ENCODE measurements at regions not wholly inside any gene's neighbourhood (a gene's known extent, or its start where the extent isn't known, plus 50 kb on each side); places are given as distances from the start of the nearest gene placed in this dataset.
"Not testable (repeated sequence)": the region's sequence is repeated elsewhere in the genome, so short reads cannot be mapped to it uniquely, and the experiment has no call there.

DNA sequence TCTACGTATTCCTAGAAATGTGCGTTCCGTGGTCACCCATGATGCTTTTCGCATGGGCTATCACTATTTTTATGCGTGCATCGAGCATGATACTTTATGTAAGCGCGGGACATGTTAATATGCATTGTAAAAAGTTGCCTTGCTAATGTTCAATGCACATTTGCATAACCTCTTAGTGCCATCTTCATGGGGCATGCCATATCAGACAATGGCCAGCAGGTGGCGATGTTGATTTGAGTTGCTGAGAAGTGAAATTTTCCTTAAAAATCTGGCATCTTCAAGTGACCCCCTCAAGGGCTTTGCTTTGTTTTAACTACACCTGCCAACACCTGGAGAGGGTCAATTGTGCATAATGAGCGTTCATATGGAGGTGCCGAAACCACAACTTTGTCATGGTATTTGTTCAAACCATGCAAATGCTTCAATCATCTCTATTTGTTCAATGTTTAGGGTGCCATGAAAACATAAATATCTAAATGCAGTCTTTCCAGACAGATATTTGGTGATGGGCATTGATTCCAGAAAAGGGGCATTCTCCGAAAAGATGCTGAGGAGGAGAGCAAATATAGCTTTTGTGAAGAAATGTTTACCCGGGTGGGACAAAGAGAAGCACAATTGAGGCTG lies 833.9 kb upstream of the PRKX start:
- peak; percentile 32 for DNase-seq (ENCODE audit: low spot score)

DNA sequence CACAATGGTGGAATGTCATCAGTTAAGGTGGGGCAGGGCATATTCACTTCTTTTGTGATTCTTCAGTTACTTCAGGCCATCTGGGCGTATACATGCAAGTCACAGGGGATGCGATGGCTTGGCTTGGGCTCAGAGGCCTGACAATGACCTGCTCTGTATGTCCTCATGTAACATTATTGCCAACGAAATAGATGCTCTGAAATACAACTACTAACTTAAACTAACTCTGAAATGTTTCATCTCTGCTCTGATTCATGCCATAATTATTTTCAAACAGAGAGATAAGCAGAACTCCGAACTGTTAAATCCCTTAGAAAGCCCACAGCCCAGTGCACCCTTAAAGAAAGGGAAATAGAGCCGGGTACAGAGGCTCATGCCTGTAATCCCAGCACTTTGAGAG lies 832.7 kb upstream of the PRKX start:
- not testable (repeated sequence) for DNase-seq (ENCODE audit: low spot score)

DNA sequence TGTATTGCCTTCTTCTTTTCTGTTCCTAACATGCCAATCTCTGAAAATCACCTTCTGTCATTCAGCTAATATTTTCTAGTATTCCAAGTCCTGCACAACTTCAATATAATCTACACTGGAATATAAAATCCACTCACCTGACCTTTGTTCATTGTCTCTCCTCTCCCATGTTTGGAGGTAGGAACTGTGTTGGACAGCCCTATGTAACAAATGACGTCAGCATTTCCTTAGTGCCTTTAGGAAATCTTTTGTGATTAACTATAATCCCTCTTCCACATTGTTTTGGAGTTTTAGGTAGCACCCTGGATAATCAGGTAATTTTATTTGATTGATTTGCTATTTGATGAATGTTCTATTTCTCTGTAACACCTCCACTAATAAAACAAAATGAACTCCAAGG lies 814.8 kb upstream of the PRKX start:
- DNase-seq (ENCODE audit: low spot score), result no peak

DNA sequence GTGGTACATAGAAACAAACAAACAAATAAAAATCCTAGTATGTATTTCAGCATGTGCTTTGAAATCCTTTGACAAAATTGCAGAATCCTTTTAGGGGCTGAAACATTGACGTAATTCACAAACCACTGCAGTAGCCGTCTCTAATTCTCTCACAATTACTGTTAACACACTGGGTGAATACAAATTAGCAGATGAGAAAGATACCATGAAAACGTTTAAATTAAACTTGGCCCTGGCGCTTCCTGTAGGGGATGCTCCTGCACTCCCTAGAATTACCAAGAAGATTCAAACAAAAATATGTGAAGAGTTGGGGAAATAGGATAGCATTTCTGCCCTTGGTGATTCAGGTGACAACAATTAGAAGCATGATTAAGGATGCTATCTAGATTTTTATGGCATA lies 772.5 kb upstream of the PRKX start:
- DNase-seq (ENCODE audit: low spot score), result no peak

DNA sequence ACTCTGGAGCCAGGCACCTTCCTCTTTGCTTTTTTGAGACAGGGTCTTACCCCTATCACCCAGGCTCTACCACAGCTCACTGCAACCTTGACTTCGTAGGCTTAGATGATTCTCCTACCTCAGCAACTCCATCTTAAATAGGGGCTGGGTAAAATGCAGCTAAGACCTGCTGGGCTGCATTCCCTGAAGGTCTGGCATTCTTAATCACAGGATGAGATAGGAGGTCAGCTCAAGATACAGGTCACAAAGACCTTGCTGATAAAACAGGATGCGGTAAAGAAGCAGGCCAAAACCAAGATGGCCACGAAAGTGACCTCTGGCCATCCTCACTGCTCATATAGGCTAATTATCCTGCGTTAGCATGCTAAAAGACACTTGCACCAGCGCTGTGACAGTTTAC lies 770.8 kb upstream of the PRKX start:
- DNase-seq (ENCODE audit: low spot score), result no peak

DNA sequence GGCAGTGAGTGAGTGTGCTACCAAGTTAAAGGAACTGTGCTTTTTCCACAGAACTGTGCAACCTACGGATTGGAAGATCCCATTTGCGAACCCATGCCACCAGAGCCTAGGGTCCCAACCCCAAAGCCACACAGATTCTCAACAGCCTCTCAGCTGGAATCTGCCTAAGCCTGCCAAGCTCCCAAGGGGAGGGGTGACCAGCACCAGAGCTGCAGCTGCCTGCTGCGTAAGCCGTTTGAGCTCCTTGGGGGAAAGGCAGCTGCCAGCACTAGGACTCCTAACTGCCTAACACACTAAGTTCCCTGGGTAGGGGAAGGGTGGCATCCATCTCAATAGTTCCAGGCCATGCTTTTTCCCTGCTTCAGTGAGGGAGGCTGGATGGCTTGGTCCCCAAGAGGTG lies 738.1 kb upstream of the PRKX start:
- no peak for DNase-seq (ENCODE audit: low spot score)

DNA sequence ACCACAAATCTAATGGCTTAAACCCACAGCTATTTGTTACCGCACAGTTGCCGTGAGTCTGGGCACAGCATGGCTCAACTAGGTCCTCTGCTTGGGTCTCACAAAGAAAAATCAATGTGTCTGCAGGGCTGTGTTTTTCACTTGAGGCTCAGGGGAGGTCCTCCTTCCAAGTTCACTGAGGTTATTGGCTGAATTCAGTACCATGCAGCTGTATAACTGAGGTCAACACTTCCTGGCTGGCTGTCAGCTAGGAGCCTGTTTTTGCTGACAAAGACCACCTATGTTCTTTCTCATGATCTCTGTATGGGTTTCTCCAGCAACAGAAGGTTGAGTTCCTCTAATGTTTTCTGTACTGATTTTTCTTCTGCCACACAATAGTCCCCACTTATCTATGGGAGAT lies 736.7 kb upstream of the PRKX start:
- DNase-seq (ENCODE audit: low spot score), result no peak

DNA sequence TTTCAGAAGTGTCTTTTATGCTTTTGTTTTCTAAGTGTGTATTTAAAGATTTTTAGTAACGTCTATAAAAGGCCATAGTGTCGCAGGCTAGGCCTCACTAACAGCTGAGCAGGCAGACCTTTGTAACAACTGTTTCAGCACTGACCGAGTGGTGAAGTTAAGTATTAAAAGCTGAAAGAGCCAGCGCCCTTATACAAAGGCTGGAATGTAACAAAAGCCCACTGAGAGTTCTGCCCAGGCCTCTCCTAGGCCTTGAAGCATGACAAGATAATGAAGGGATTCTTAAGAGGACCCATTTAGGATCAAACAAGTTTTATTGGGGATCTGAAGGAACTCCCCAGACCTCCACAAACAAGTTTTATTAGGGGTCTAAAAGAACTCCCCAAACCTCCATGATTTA lies 722.5 kb upstream of the PRKX start:
- no peak for DNase-seq (ENCODE audit: low spot score)

DNA sequence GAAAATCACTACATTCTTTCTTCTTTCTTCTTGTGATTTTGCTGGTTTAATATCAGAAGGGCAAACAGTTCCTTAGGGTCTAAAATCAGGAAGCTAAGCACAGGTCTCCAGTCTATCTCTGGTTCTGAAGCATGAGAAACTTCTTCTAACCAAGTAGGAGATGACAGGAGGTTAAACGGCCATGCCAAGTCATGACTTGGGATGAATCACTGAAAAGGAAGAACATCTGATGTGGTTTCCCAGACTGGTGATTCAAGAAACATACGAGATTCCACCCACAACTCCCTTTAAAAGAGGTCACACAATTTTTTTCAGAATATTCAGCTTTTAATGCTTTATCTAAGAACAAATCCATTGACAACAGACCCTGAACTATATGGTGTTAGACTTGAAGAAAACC lies 684.0 kb upstream of the PRKX start:
- no peak for DNase-seq (ENCODE audit: low spot score)

DNA sequence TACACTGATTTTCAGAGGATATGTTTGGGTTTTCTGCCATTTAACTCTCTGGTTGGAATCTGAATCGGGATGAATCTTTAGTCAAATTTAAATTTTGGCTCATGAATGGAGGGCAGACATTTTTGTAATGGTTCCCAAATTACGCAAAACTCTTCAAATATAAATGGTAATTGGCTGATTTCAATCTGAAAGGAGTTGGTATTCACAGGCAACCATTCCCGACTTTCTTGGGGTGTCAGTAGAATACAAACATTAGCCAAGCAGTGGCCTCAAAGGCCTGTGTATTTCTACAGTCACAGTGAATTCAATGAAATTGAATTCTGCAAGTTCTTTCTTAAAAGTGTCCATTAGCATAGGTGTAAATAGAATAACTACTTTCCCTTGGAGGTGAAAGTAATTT lies 668.8 kb upstream of the PRKX start:
- no peak for DNase-seq (ENCODE audit: low spot score)

DNA sequence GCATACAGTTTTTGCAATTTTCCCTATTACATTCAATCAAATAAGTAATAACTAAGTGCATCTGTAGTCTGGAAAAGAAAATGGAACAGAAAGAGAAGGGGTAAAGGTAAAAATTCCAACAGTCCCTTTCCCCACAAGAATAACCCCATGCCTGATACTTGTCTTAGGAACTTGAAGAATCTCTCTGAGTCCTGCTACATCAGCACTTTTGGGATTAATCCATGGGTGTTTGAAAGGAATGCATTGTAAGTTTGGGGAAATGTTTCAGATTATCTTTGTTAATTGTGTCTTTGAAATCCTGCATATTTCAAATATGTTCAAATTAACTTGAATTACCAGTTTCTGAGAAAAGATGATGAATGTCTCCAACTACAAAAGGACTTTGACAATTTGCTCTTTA lies 667.3 kb upstream of the PRKX start:
- DNase-seq (ENCODE audit: low spot score), result no peak

DNA sequence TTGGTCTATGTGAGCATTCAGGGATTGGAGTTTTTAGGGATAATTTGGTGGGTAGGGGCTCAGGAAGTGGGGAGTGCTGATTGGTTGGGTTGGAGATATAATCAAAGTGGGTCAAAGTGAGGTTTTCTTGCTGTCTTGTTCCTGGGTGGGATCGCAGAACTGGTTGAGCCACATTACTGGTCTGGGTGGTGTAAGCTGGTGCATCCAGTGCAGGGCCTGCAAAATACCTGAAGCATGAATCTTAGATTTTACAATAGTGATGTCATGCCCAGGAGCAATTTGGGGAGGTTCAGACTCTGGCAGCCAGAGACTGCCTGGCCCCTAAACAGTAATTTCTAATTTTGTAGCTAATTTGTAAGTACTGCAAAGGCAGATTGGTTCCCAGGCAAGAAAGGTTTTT lies 665.6 kb upstream of the PRKX start:
- no peak for DNase-seq (ENCODE audit: low spot score)

DNA sequence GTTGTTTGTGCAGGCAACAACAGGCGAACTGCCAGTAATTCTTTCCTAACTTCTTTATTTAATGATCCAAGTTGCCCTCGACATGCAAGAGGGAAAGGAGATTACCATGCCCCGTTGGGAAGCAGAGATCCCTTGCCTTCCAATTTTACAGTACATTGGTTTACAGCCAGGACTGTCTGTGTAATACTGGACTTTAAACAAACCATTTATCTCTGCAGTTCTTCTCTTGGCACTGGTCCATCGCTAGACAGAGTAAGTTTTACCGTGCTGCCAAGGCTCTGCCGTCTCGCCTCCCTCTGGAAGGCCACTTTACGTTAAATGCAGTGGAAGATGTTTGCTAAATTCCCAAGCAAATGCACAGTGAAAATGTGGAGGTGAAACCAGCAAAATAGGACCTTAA lies 660.3 kb upstream of the PRKX start:
- no peak for DNase-seq (ENCODE audit: low spot score)

DNA sequence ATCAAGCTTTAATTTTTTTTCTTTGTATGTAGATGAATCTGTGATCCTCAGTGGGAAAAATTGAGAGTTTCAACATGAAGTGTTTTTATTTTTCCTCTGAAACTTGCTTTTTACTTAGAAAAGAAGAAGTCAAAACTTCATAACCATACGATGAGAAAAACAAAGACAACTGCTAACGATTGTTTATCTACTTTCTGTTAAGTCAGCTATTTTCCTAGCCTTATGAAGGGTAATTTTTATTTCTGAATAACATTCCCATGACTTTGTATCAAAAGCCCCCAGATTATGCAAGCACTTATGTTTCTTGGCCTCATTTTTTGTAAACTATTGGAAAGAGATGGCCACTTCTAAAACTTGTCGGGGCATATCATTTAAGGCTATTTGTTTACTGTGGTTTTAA lies 645.1 kb upstream of the PRKX start:
- no peak for DNase-seq (ENCODE audit: low spot score)

DNA sequence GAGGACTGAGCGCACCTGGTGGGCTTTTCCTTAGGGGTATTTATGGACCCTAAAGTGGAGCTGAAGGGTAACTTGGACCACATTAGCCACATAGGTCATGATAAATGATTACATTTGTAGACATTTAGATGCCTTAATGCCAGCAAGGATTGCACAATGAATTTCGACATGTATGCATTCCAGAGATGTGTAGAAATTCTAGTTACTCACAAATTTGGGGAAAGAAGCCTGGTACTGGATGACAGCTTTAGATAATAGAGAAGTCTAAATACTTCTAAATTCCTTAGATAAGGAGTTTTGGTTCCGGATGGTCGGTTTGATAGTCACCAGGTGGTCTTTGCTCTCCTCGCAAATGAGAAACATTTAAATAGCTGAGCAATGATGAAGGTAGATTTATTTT lies 609.5 kb upstream of the PRKX start:
- no peak for DNase-seq (ENCODE audit: low spot score)

DNA sequence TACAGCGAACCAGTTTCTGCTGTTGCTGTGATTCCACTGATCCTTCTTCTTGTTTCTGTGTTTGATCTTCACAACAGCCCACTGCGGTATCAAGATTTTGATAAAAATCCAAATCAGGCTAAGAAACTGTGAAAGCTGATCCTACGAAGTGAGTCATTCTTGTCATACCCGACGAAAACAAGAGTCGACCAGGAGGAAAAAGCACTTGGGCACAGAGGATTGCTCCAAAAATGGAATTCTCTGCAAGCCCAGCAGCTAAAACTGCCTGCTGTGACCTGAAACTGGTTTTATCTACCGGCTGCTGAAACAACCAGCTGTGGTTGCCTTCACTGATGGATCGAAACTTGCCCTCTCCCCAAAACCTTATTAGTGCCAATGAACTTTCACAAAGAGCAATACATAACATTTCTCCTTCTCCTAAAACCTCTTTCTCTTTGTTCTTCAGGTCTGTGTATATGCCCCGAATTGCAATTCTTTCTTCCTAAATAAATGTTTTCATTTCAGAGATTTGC lies 607.0 kb upstream of the PRKX start:
- DNase-seq (ENCODE audit: low spot score), result no peak

DNA sequence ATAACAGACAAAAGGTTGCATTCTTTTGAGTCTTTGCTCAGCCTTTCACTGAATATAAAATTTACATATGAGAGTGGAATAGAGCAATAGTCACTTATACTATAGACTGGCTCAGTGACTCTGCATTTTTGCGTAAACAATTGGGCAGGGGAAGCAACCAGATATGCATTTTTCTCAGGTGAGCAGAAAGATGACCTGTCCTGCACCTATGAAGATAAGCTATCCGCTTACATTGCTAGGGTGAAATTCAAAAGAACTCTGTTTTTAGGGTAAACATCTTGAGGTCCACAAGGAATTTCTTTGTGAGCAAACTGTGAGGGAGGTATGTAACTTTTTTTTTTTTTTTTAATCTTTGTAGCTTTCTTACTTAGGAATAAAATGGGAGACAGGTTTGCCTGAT lies 602.4 kb upstream of the PRKX start:
- no peak for DNase-seq (ENCODE audit: low spot score)

DNA sequence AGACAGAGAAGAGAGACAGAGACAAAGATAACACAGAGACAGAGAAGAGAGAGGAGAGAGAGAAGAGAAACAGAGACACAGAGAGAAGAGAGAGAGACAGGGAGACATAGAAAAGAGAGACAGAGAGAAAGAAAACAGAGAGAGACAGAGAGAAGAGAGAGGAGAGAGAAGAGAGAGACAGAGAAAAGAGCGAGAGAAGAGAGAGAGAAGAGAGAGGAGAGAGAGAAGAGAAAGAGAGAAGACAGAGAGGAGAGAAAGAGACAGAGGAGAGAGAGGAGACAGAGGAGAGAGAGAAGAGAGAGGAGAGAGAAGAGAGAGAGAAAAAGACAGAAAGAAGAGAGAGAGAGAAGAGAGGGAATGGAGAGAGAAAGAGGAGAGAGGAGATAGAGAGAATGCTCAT lies 601.1 kb upstream of the PRKX start:
- DNase-seq (ENCODE audit: low spot score), result no peak

DNA sequence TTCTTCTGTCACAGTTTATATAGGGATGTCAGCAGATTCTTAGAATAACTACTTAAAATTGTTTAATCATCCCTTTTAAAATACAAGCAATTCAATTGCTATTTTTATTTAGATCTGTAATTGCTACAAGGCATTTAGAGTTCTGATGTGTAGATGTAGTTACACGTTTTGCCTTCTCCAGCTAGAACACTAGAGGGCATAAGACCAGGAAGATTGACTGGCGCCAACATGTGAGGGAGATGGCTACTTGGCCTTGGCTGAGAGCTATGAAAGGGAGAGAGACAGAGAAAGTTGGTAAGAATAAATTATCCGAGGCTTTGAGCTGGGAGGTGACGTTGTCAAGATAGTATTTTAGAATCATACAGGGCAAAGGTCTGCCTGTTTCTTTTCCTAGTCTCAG lies 563.7 kb upstream of the PRKX start:
- DNase-seq (ENCODE audit: low spot score), result no peak

DNA sequence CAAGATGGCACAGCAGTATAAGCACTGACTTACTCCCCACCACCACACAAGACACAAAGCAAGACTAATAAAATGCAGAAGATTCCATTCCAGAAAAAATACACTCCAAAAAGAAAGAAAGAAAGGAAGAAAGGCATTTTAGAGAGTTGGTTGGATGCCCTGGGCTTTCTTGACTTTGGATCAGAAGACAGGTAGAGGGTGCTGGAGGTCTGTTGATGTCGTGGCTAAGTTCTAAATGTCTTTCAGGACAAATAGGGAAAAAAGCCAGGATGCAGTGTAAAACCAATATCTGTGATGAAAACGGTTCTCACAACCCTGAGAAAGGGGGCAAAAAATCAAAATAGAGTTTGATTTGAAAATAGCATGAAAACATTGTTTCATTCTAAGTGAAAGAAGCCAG lies 555.2 kb upstream of the PRKX start:
- no peak for DNase-seq (ENCODE audit: low spot score)

DNA sequence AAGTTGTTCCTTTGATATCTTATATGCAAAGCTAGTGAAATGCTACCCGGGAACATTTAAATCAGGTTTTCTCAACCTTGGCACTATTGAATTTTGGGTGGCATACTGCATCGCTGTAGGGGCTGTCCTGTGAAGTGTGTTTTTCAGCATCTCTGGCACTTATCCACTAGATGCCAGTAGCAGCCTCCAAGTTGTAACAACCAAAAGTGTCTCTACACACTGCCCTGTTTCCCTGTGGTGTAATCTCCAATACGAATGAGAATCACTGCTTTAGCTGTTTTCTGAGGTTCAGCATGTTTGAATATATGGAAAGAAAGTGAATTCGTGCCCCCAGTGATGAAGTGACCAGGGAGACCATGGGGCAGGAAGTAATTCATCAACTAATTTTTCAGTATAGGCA lies 551.6 kb upstream of the PRKX start:
- DNase-seq (ENCODE audit: low spot score), result no peak

DNA sequence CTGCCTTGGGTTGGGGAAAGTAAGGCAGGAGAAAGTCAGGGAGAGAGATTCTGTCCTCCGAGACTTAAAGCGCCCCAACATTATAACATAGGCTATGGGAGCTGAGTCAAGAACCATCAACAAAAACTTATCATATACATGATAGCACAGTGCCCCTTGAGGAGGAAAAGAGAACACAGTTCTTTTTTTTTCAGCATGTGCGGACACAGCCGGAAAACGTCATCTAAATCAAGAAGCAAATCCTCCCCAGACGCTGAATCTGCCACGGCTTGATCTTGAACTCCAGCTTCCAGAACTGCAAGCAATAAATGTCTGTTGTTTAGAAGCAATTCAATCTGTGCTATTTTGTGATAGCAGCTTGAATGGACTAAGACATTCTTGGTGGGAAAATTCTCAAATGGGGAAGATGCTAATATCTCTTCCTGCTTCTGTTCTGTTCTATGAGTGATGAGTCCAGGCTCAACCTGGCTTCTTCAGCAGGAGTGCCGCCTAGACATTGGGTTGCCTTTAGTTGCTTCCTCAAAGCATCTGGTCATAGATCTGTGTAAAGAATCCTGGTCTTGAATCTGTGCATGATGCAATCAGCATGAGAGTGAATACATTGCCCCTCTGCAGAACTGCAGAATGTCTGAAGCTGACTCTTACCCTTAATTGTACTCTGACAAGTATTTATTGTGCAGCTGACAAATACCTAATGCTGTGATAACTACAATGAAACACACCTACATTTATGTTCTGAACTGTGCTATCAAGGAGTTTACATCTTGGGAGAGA lies 549.8 kb upstream of the PRKX start:
- DNase-seq (ENCODE audit: low spot score), result no peak

DNA sequence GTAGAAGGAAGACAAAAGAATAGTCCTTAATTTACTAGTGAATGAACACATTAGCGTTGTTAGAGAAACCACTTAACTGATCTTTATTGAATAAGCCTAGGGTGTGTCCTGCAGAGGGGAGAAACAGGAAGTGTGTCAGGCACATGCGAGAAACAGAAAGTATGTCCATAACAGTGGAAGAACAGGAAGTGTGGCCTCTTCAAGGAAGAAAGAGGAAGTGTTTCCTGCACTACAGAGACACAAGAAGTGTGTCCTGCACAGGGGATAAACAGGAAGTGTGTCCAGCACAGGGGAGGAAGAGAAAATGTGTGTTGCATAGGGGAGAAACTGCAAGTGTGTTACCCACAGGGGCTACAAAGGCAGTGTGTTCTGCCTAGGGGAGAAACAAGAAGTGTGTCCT lies 539.6 kb upstream of the PRKX start:
- DNase-seq (ENCODE audit: low spot score), result no peak

DNA sequence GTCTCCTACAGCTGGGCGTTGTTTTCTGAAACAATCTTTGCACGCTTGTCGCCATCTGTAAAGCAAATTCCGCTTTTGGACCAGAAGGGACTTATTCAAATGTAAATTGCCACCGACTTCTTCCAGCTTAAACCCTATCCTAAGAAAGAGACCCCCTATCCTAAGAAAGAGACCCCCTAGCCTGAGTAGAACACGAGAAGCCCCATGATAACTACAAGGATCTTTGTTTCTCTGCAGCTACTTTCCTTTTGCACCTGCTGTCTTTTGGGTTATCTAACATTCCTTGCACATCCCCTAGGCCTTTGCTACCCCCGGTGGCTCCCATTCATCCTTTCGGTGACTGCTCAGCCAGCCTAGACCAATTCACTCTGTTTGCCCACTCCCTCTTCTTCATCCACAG lies 536.0 kb upstream of the PRKX start:
- DNase-seq (ENCODE audit: low spot score), result no peak
